Islet precursor cell (in vitro differentiated cells): ENCODE measurements at regions not wholly inside any gene's neighbourhood (a gene's known extent, or its start where the extent isn't known, plus 50 kb on each side); places are given as distances from the start of the nearest gene placed in this dataset.

Experiments used
- DNase-seq: peaks from one replicate; pipeline ENCODE4 v3.0.0-alpha.2; 2018

GRCh38 chr16:85991425-85991824 is 92.5 kb downstream of the IRF8 start:
- peak; percentile 12 for DNase-seq

GRCh38 chr16:85991856-85992255 is 92.9 kb downstream of the IRF8 start:
- peak; percentile 29 for DNase-seq

GRCh38 chr16:85992359-85992758 is 93.4 kb downstream of the IRF8 start:
- DNase-seq = peak; percentile 39

- no peak for DNase-seq
Observed at GRCh38 chr16:85992779-85993178, 93.8 kb downstream of the IRF8 start.

GRCh38 chr16:85994492-85995490 is 95.8 kb downstream of the IRF8 start:
- peak; percentile 44 for DNase-seq

- DNase-seq = peak; percentile 29
Observed at GRCh38 chr16:85995541-85996423, 96.8 kb downstream of the IRF8 start.

- DNase-seq = peak; percentile 38
Observed at GRCh38 chr16:85996843-85997242, 97.9 kb downstream of the IRF8 start.

GRCh38 chr16:85998171-85998867 is 99.4 kb downstream of the IRF8 start:
- DNase-seq = peak; percentile 41

GRCh38 chr16:85998868-85999729 is 100.1 kb downstream of the IRF8 start:
- DNase-seq = peak; percentile 56

GRCh38 chr16:85999778-86000177 is 100.8 kb downstream of the IRF8 start:
- peak; percentile 34 for DNase-seq

- peak; percentile 3 for DNase-seq
Observed at GRCh38 chr16:86002178-86002900, 103.4 kb downstream of the IRF8 start.

- DNase-seq = no peak
Observed at GRCh38 chr16:86007524-86007923, 108.6 kb downstream of the IRF8 start.

- peak; percentile 23 for DNase-seq
Observed at GRCh38 chr16:86010680-86011141, 111.7 kb downstream of the IRF8 start.

- DNase-seq = peak; percentile 51
Observed at GRCh38 chr16:86011532-86011931, 112.6 kb downstream of the IRF8 start.

GRCh38 chr16:86012221-86012620 is 113.3 kb downstream of the IRF8 start:
- DNase-seq = peak; percentile 30

- DNase-seq = no peak
Observed at GRCh38 chr16:86013867-86014266, 114.9 kb downstream of the IRF8 start.

- peak; percentile 33 for DNase-seq
Observed at GRCh38 chr16:86015606-86016005, 116.6 kb downstream of the IRF8 start.

- peak; percentile 76 for DNase-seq
Observed at GRCh38 chr16:86016201-86016965, 117.4 kb downstream of the IRF8 start.

GRCh38 chr16:86018071-86018470 is 119.1 kb downstream of the IRF8 start:
- no peak for DNase-seq

GRCh38 chr16:86018487-86018886 is 119.5 kb downstream of the IRF8 start:
- peak; percentile 50 for DNase-seq
